Small intestine (tissue), 7 donors: ENCODE measurements at regions not wholly inside any gene's neighbourhood (a gene's known extent, or its start where the extent isn't known, plus 50 kb on each side); places are given as distances from the start of the nearest gene placed in this dataset.
A peak's percentile ranks its signal among the peaks of the same experiment; 100 is the strongest.
"Not testable (repeated sequence)": the region's sequence is repeated elsewhere in the genome, so short reads cannot be mapped to it uniquely, and the experiment has no call there.

ENCODE experiments used
- DNase-seq, 2 donors: peaks; one replicate each; pipeline versions ENCODE4 v3.0.0 to v3.0.0-alpha.2; 2013
- FAIRE-seq: peaks from 2 replicates; lab custom pipeline; 2012; peaks lifted over from hg19 to GRCh38; lab: Jason Lieb, UNC
- H3K27ac ChIP-seq, 3 donors: one replicate each; pipeline ENCODE4 v1.5.1; 2013; ENCODE audit warnings: low read length in 2 of 3, mild to moderate bottlenecking in 2 of 3, control low read depth in 1 of 3, inconsistent platforms in 1 of 3, low read depth in 1 of 3, moderate library complexity in 1 of 3
- H3K27me3 ChIP-seq, 3 donors: one replicate each; pipeline ENCODE4 v1.6.1; 2013; ENCODE audit warnings: low read length in 3 of 3, inconsistent platforms in 1 of 3; ENCODE audit not compliant: control insufficient read depth in 3 of 3, insufficient read depth in 3 of 3
- H3K36me3 ChIP-seq, 3 donors: one replicate each; pipeline ENCODE4 v1.6.1; 2013; ENCODE audit warnings: low read length in 3 of 3, inconsistent platforms in 1 of 3, low read depth in 1 of 3, mild to moderate bottlenecking in 1 of 3, moderate library complexity in 1 of 3; ENCODE audit not compliant: control insufficient read depth in 3 of 3, insufficient read depth in 2 of 3
- H3K4me1 ChIP-seq, 3 donors: one replicate each; pipeline ENCODE4 v1.6.1; 2013; ENCODE audit warnings: low read length in 2 of 3, inconsistent platforms in 1 of 3, low read depth in 1 of 3, mild to moderate bottlenecking in 1 of 3, moderate library complexity in 1 of 3; ENCODE audit not compliant: control insufficient read depth in 3 of 3, insufficient read depth in 2 of 3
- H3K4me3 ChIP-seq, 3 donors: one replicate each; pipeline ENCODE4 v1.5.1; 2013; ENCODE audit warnings: low read length in 3 of 3, control low read depth in 1 of 3, inconsistent platforms in 1 of 3, low read depth in 1 of 3, mild to moderate bottlenecking in 1 of 3, moderate library complexity in 1 of 3
- H3K9me3 ChIP-seq, 2 donors: one replicate each; pipeline ENCODE4 v1.6.1; 2013; ENCODE audit warnings: low read depth in 1 of 2, low read length in 1 of 2; ENCODE audit not compliant: control insufficient read depth in 2 of 2, insufficient read depth in 1 of 2
- WGBS, 3 donors: extraction: QIAGEN DNeasy Blood & Tissue Kit; methylation state at CpG; one replicate each; pipeline ENCODE4 v1.1.7; 2013; 5-methylcytosine and 5-hydroxymethylcytosine counted together
- donor health status: healthy with polysubstance abuse.
- donor health status: control.
- donor health status: control.
- donor health status: Bipolar disorder and iron deficiency.
- donor health status: healthy.

DNA sequence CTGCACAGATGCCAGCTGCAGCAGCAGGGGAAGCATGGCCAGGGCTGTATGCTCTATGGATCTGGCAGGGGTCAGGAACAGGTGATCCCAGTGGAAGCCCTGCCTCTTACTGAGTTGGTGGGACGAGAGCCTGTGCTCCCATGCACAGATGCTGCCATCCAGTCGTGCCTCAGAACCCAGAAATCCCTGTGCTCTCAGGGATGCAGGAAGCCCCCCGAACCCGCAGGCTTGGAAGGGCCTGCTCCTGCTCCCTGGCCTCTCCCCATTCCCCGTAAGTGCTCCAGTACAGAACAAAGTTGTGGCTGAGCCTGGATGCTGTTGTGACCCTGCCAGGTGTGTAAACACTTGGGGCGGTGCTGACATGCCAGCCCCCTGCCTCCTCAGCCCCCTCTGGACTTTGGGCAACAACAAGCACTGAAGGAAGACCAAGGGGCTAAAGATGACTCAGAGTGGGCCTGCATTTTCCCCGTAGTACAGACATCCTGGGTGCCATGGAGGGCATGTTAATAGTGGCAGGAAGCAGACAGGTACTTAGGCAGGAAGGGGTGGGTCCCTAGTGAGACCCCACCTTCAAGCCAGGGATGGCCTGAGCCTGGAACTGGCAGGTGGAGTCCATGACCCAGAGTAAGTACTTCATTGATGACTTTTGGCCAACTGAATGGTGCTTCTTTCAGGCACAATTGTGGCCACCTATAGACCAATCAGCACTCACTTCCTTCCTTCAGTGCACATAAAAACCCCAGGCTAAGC is 1640.7 kb downstream of the C4orf33 start:
- DNase-seq = no peak
- no peak overlapping the region for H3K27ac ChIP-seq
- H3K4me1 ChIP-seq = no peaks in the 10 kb centered on the region
- no peak overlapping the region for H3K4me3 ChIP-seq
- WGBS, 3 donors = 75 to 79% (median 77%) methylated on average over 7 of the region's 7 CpGs
- H3K27me3 ChIP-seq = no peaks in the 10 kb centered on the region
- H3K9me3 ChIP-seq = peaks cover 0 to 21% of the 10 kb centered on the region in 2 donors
- no peaks in the 10 kb centered on the region for H3K36me3 ChIP-seq
- FAIRE-seq = no peak

DNA sequence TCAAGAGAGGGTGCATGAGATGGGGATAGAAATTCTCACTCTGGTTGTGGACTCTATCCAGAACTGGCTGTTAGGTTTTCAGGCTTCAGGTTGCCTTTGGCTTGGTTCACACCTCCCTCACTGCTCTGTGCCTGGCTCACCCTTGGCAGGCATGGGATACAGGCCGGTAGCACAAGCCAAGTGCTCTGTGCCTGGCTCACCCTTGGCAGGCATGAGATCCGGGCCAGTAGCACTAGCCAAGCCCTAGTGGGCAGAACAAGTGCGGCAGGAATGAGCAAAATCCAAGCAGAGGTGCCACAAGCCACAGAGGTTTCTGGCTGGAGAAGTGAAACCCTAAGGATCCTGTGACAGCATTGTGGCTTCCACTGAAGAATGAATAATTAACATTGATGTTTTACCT is 1642.3 kb downstream of the C4orf33 start:
- Histone ChIP-seq H3K36me3 (no peaks in the 10 kb centered on the region), H3K4me1 (no peaks in the 10 kb centered on the region), H3K9me3 (peaks cover 0 to 21% of the 10 kb centered on the region in 2 donors), H3K27ac (no peak overlapping the region), H3K4me3 (no peak overlapping the region), H3K27me3 (no peaks in the 10 kb centered on the region)
- DNase-seq (no peak), FAIRE-seq (no peak)
- WGBS, 3 donors = 67 to 81% (median 77%) methylated on average over 3 of the region's 3 CpGs

DNA sequence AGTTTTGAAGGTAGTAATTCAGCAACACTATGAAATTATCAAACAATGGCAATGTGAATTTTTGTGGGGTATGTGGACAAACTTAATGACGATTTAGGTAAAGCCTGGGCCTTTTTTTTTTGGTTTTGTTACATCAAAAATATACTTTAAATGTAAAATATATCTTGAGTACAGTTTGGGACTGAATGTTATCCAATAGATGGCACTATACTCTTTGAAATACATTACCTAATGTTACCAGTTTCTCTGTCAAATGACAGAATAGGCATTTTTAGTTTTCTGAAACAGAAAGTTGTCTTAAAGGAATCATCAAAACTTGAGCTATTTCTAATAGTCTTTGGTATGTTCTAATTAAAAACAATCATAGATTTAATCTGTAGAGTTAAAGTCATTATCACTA is 1651.9 kb downstream of the C4orf33 start:
- WGBS, 3 donors = 8 to 23% (median 10%) methylated on average over 1 of the region's 1 CpG
- Histone ChIP-seq H3K27me3 (no peaks in the 10 kb centered on the region), H3K9me3 (no peaks in the 10 kb centered on the region), H3K36me3 (no peaks in the 10 kb centered on the region), H3K27ac (no peak overlapping the region), H3K4me1 (no peaks in the 10 kb centered on the region), H3K4me3 (no peak overlapping the region)
- DNase-seq = no peak
- no peak for FAIRE-seq

DNA sequence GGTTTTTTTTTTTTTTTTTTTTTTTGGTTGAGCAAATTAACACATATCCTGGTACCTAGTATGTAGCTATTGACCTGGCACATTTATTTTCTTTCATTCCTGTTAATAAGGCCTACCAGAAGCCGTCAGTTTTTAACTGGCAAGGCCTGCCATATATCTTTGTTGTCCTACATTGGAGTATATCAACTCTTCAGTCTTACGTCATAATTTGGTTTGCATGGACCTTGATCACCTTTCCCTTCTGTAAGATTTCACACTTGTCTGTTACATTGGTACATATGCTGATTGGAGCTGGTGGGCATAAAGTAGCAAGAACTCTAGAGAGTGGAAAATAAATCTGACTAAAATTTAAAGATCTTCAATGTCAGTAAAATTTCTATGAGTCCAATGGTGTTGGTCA is 1658.0 kb downstream of the C4orf33 start:
- FAIRE-seq (no peak), DNase-seq (no peak)
- peaks cover 0 to 3% of the 10 kb centered on the region in 2 donors for H3K9me3 ChIP-seq
- no peaks in the 10 kb centered on the region for H3K36me3 ChIP-seq
- 76 to 90% (median 81%) methylated on average over 2 of the region's 2 CpGs for WGBS, 3 donors
- H3K27ac ChIP-seq = no peak overlapping the region
- H3K27me3 ChIP-seq = no peaks in the 10 kb centered on the region
- H3K4me3 ChIP-seq = no peak overlapping the region
- H3K4me1 ChIP-seq = no peaks in the 10 kb centered on the region

DNA sequence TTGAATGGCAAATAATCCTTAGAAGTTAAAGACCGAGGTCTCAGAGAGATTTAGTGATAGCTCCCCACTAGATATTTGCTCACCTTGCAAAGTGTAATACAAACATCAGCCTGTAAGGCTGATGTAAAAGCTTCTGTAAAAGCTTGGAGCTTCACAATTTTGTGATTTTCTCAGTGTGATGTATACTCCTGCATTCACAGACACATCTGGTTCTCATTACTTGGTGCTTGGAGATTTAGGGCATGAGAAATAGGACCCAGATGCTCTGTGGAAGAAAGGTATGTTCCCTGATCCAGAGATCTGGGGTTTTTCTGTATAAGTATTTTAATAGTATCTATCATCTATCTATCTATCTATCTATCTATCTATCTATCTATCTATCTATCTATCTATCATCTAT is 1664.3 kb downstream of the C4orf33 start:
- FAIRE-seq (no peak), DNase-seq (no peak)
- no peak overlapping the region for H3K27ac ChIP-seq
- no peaks in the 10 kb centered on the region for H3K36me3 ChIP-seq
- H3K9me3 ChIP-seq = peaks cover 0 to 3% of the 10 kb centered on the region in 2 donors
- no peaks in the 10 kb centered on the region for H3K4me1 ChIP-seq
- WGBS, 3 donors = 19 to 60% (median 29%) methylated on average over 1 of the region's 1 CpG
- no peaks in the 10 kb centered on the region for H3K27me3 ChIP-seq
- no peak overlapping the region for H3K4me3 ChIP-seq

DNA sequence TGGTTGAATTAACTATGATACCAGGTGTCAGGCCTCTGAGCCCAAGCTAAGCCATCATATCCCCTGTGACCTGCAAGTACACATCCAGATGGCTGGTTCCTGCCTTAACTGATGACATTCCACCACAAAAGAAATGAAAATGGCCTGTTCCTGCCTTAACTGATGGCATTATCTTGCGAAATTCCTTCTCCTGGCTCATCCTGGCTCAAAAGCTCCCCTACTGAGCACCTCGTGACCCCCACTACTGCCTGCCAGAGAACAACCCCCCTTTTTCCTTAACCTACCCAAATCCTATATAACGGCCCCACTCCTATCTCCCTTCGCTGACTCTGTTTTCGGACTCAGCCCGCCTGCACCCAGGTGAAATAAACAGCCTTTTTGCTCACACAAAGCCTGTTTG is 1671.4 kb downstream of the C4orf33 start:
- H3K9me3 ChIP-seq, DNase-seq, H3K27me3 ChIP-seq, H3K4me1 ChIP-seq, FAIRE-seq, H3K27ac ChIP-seq, H3K4me3 ChIP-seq, H3K36me3 ChIP-seq: not testable (repeated sequence)
- WGBS, 3 donors = 79 to 84% (median 80%) methylated on average over 6 of the region's 6 CpGs

DNA sequence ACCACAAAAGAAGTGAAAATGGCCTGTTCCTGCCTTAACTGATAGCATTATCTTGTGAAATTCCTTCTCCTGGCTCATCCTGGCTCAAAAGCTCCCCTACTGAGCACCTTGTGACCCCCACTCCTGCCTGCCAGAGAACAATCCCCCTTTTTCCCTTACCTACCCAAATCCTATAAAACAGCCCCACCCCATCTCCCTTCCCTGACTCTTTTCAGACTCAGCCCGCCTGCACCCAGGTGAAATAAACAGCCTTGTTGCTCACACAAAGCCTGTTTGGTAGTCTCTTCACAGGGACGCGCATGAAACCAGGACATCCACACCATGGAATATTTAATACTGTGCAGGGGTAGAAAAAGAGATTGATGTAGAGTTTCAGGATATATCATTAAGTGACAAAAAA is 1677.0 kb downstream of the C4orf33 start:
- not testable (repeated sequence) for DNase-seq, H3K4me3 ChIP-seq, H3K27me3 ChIP-seq, H3K4me1 ChIP-seq, FAIRE-seq, H3K9me3 ChIP-seq, H3K27ac ChIP-seq, H3K36me3 ChIP-seq
- WGBS, 3 donors = 71 to 84% (median 78%) methylated on average over 3 of the region's 3 CpGs

DNA sequence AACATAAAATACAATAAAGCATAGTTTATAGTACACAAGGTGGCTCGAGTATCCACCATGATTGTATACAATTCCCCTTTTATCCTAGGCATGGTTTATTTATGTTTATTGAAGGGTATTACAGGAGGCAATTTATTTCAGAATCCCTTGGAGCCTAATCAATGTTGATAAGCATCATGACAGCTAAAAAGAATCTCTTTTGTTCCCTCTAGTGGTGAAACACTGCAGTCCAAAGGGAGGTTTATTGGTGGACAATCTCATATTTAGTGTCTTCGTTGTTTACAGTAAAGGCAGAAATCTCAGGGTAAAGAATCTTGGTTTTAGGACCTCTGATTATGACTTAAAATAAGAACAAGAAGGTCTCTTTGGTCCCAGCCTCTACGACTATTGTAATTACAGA is 1712.5 kb downstream of the C4orf33 start:
- FAIRE-seq (no peak), DNase-seq (peak in 1 of 2 donors; percentile 8)
- H3K27me3 ChIP-seq = no peaks in the 10 kb centered on the region
- no peak overlapping the region for H3K4me3 ChIP-seq
- no peaks in the 10 kb centered on the region for H3K36me3 ChIP-seq
- H3K27ac ChIP-seq = no peak overlapping the region
- WGBS, 3 donors = 22 to 51% (median 44%) methylated on average over 3 of the region's 3 CpGs
- no peaks in the 10 kb centered on the region for H3K4me1 ChIP-seq
- H3K9me3 ChIP-seq = peaks cover 0 to 9% of the 10 kb centered on the region in 2 donors
